WTC11 (cell line): ENCODE measurements at regions not wholly inside any gene's neighbourhood (a gene's known extent, or its start where the extent isn't known, plus 50 kb on each side); places are given as distances from the start of the nearest gene placed in this dataset.

ENCODE experiments used
- FOXP1 ChIP-seq: sonication (generic); formaldehyde crosslinking; IDR thresholded peaks from 2 replicates; pipeline ENCODE4 v1.8.0; 2022; ENCODE audit warnings: missing genetic modification reagents, mild to moderate bottlenecking, moderate library complexity, borderline replicate concordance
- MYBL2 ChIP-seq: sonication (generic); formaldehyde crosslinking; IDR thresholded peaks from 2 replicates; pipeline ENCODE4 v1.8.1; 2023; ENCODE audit warnings: mild to moderate bottlenecking, moderate library complexity, missing genetic modification reagents
- PRRX2 ChIP-seq: fragments of 250-450 bp; sonication (Bioruptor Pico); IDR thresholded peaks from 2 replicates; pipeline ENCODE4 v1.8.0; 2021; ENCODE audit warnings: mild to moderate bottlenecking
- TCF7 ChIP-seq: sonication (generic); formaldehyde crosslinking; IDR thresholded peaks from 2 replicates; pipeline ENCODE4 v1.8.0; 2022; ENCODE audit warnings: mild to moderate bottlenecking, low read depth, missing genetic modification reagents, moderate library complexity
- TF ChIP-seq, protein P1 (sequence below): fragments of 200-600 bp; IDR thresholded peaks from 2 replicates; pipeline ENCODE4 v1.8.0; 2022; ENCODE audit warnings: antibody characterized with exemption
- TF ChIP-seq, protein P2 (sequence below): sonication (generic); formaldehyde crosslinking; IDR thresholded peaks from 2 replicates; pipeline ENCODE4 v1.8.0; 2022; ENCODE audit warnings: mild to moderate bottlenecking, missing genetic modification reagents
- TF ChIP-seq, protein P3 (sequence below): sonication (generic); formaldehyde crosslinking; IDR thresholded peaks from 2 replicates; pipeline ENCODE4 v1.8.0; 2023; ENCODE audit warnings: missing genetic modification reagents
- TF ChIP-seq, protein P4 (sequence below): fragments of 250-450 bp; sonication (Bioruptor Pico); IDR thresholded peaks from 2 replicates; pipeline ENCODE4 v1.9.0; 2021; ENCODE audit warnings: mild to moderate bottlenecking
- TF ChIP-seq, protein P5 (sequence below): sonication (generic); formaldehyde crosslinking; IDR thresholded peaks from 2 replicates; pipeline ENCODE4 v1.8.0; 2023; ENCODE audit warnings: mild to moderate bottlenecking, missing genetic modification reagents

DNA sequence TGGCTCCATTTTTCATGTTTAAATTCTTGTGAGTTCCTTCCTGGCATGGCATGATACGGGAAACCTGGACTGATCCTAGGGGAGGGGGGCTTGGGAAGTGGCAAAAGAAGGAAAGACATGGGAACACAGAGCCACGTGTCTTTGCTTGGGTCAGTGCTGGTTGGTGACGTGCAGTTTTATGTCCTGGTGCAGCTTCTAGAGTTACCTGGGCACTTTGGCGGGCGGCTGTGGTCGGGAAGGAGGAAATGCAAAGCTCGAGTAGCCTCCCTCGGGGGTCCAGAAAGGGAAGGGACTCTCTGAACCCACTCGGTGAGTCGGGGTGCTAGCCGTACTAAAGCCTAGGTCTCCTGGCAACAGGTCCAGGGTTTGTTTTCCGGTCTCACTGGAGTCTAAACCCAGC is 94.6 kb downstream of the APOB start:
- no peak for TF ChIP-seq FOXP1 (CRISPR knock-in tag)
- TF ChIP-seq, protein P1, sequence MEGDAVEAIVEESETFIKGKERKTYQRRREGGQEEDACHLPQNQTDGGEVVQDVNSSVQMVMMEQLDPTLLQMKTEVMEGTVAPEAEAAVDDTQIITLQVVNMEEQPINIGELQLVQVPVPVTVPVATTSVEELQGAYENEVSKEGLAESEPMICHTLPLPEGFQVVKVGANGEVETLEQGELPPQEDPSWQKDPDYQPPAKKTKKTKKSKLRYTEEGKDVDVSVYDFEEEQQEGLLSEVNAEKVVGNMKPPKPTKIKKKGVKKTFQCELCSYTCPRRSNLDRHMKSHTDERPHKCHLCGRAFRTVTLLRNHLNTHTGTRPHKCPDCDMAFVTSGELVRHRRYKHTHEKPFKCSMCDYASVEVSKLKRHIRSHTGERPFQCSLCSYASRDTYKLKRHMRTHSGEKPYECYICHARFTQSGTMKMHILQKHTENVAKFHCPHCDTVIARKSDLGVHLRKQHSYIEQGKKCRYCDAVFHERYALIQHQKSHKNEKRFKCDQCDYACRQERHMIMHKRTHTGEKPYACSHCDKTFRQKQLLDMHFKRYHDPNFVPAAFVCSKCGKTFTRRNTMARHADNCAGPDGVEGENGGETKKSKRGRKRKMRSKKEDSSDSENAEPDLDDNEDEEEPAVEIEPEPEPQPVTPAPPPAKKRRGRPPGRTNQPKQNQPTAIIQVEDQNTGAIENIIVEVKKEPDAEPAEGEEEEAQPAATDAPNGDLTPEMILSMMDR, result no peak
- TF ChIP-seq, protein P2, sequence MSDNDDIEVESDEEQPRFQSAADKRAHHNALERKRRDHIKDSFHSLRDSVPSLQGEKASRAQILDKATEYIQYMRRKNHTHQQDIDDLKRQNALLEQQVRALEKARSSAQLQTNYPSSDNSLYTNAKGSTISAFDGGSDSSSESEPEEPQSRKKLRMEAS, result no peak
- TF ChIP-seq TCF7 (CRISPR knock-in tag), result no peak
- TF ChIP-seq, protein P3, sequence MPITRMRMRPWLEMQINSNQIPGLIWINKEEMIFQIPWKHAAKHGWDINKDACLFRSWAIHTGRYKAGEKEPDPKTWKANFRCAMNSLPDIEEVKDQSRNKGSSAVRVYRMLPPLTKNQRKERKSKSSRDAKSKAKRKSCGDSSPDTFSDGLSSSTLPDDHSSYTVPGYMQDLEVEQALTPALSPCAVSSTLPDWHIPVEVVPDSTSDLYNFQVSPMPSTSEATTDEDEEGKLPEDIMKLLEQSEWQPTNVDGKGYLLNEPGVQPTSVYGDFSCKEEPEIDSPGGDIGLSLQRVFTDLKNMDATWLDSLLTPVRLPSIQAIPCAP (CRISPR knock-in tag), result no peak
- no peak for TF ChIP-seq PRRX2 (CRISPR knock-in tag)
- no peak for TF ChIP-seq MYBL2 (CRISPR knock-in tag)
- TF ChIP-seq, protein P4, sequence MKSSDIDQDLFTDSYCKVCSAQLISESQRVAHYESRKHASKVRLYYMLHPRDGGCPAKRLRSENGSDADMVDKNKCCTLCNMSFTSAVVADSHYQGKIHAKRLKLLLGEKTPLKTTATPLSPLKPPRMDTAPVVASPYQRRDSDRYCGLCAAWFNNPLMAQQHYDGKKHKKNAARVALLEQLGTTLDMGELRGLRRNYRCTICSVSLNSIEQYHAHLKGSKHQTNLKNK (CRISPR knock-in tag), result no peak
- TF ChIP-seq, protein P5, sequence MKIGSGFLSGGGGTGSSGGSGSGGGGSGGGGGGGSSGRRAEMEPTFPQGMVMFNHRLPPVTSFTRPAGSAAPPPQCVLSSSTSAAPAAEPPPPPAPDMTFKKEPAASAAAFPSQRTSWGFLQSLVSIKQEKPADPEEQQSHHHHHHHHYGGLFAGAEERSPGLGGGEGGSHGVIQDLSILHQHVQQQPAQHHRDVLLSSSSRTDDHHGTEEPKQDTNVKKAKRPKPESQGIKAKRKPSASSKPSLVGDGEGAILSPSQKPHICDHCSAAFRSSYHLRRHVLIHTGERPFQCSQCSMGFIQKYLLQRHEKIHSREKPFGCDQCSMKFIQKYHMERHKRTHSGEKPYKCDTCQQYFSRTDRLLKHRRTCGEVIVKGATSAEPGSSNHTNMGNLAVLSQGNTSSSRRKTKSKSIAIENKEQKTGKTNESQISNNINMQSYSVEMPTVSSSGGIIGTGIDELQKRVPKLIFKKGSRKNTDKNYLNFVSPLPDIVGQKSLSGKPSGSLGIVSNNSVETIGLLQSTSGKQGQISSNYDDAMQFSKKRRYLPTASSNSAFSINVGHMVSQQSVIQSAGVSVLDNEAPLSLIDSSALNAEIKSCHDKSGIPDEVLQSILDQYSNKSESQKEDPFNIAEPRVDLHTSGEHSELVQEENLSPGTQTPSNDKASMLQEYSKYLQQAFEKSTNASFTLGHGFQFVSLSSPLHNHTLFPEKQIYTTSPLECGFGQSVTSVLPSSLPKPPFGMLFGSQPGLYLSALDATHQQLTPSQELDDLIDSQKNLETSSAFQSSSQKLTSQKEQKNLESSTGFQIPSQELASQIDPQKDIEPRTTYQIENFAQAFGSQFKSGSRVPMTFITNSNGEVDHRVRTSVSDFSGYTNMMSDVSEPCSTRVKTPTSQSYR, result no peak
